D341Med (cell line): ENCODE measurements at regions not wholly inside any gene's neighbourhood (a gene's known extent, or its start where the extent isn't known, plus 50 kb on each side); places are given as distances from the start of the nearest gene placed in this dataset.
"Not testable (repeated sequence)": the region's sequence is repeated elsewhere in the genome, so short reads cannot be mapped to it uniquely, and the experiment has no call there.

Experiments
- DNase-seq: peaks from one replicate; pipeline ENCODE4 v3.0.0; 2012; ENCODE audit warnings: low spot score

DNA sequence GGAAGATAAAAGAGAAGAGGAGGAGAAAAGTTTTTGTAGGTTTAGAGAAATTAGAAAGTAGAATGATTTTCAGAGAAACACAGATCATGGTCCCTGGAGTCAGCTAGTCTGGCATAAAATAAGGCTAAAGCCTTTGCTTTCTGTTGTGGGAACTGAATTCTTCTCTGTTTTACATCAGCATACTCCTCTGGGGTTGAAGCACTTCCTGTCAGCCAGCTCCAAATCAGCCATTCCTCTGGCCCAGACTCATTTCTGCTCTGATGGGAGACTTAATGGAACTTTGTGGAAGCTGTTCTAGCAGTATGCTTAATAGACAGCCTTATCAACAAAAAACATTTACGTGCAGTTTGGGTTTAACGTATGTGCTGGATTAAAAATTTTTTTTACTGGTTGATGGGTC is 143.2 kb downstream of the HMHB1 start:
- DNase-seq, result no peak

DNA sequence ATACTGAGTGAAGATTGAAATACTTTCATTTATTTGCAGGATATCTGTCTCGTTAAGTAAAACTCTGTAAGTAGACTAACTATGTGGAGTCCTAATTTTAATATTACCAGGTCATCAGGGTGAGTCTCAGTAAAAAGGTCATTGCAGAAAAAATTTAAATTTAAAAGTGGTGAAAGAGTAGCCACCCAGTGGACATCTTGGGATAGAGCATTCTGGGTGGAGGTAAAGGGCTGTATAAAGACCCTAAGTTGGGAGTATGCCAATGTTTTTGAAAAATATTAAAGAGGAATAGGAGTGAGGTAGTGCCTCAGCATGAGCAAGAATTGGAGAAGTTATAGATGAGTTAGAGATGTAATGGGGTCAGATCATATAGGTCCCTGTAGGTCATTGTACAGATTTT is 145.5 kb downstream of the HMHB1 start:
- no peak for DNase-seq

DNA sequence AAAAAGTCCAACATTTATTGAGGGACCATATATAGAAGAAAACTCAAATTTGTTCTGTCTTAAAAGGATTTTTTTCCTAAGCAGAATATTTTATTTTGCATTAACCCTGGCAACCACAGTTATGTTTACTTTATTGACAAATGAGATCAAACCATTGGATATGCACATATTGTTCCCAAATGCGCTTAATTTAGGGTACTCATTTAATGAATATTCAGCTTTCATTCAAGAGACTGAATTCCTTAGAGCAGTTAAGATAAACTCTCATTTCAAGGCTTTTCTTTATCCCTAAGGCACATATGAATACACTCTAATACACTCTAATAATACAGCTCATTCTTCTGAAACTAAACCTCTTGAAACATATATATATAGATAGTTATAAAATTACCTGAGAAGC is 150.2 kb downstream of the HMHB1 start:
- DNase-seq, result no peak

- no peak for DNase-seq
These were observed 153.0 kb downstream of the HMHB1 start for GRCh38 chr5:143964919-143965318.

DNA sequence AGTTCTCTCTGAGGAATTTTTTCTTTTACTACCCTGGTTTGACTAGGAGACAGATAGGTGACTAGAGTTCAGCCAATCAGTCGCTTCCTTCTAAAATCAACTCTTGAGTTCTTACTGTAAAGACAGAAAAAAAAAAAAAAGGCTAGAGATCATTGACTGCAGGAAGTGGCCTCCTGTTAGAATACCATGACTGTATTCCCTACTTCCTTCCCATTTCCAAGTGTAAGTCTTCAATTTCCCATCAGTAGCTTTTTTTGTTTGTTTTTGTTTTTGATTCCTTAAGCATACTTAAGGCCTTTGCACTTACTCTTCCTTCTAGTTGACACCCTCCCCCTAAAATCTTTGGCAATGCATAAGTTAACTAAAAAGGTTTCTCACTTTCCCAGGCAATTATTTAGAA is 154.3 kb downstream of the HMHB1 start:
- DNase-seq, result no peak

DNA sequence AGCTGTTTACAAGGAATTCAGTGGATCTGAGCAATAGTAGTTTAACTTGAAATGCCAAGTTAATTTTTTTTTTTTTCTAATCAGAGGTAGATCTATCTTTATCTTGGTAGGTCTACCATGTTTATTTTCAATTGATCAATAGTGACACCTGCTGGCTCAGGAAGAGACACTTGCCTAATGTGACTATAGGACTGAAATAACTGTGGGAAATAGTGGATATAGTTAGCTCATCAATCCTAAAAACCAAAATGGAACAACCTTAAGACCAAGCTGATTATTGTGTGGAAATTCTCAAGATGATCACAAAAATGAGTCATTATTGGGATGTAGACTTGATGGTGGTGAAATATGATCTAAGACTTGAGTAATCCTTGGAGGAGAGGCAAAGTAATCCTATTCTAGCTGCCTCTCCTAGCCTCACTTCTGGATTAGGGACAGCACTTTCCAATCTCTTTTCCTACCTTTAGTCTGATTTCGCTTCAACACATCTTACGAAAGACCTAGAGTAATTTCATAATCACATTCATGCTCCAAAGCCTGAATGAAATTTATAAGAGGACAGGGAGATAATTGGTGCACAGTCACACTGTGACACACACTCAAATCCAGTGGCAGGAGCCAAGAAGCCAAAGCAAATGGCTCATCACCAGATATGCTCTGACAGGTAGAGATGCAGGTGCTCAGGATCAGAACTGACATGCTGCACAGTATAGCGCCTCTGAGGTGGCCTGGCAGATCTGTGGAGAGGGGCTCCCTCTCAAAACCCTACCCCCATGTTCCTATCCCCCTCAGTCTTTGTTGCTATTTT is 156.3 kb downstream of the HMHB1 start:
- DNase-seq, result peak; percentile 31

DNA sequence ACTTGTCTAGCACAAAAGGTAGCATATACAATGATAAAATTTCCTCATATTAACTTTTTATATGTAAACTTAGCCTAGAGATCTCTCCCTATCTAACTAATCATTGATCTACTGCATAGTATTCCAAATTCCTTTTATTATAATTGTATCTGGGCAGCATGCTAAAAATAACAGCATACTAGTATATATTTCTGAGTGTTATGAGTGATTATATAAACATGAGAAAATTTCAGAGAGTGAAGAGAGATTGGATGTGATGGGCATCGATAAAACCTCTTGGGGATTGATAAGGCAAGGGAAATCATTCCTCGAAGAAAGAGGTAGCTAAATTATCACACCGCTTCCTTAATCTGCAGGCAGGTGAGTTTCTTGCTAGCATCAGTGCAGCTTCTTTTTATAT is 158.2 kb downstream of the HMHB1 start:
- DNase-seq, result no peak

GRCh38 chr5:143972068-143972467 is 160.1 kb downstream of the HMHB1 start:
- no peak for DNase-seq

DNA sequence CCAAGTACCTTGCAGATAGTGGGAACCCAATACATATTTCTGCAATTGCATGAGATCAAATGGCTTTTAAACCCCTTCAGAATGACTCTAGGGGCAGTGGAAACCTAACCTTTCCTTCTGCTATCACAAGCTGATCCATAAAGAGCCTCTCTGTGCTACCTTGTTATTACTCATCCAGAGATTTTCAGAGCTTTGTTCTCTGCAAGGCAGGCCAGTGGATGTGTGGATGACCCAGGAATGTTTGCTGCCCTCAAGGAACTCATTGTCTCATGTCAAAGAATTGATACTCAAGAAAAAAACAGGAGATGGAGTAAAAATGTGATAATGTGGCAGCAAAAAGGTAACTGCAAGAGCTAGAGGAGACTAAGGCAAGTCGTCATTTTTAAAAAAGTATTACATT is 164.1 kb downstream of the HMHB1 start:
- no peak for DNase-seq

DNA sequence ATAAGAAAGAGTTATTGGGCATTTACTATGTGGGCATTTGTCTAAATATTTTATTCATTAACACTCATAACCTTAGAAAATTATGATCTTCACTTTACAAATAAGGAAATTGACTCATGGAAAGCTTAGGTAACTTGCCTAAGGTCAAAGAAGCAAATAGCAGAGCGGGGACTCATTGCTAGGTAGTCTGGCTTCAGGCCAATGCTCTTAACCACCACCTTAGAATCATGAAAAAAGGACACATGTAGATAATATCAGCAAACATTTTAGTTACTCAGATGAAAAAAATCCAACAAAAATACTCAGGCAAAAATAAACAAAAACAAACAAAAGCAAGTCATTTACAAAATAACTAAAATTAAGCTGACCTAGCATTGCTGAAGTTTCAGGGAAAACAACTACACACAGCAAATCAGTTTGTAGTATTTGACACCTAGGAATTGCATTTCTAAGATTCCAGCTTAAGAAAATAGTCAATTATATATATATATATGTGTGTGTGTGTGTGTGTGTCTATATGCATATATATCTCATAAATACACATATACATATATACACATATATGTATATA is 166.0 kb downstream of the HMHB1 start:
- DNase-seq, result no peak

DNA sequence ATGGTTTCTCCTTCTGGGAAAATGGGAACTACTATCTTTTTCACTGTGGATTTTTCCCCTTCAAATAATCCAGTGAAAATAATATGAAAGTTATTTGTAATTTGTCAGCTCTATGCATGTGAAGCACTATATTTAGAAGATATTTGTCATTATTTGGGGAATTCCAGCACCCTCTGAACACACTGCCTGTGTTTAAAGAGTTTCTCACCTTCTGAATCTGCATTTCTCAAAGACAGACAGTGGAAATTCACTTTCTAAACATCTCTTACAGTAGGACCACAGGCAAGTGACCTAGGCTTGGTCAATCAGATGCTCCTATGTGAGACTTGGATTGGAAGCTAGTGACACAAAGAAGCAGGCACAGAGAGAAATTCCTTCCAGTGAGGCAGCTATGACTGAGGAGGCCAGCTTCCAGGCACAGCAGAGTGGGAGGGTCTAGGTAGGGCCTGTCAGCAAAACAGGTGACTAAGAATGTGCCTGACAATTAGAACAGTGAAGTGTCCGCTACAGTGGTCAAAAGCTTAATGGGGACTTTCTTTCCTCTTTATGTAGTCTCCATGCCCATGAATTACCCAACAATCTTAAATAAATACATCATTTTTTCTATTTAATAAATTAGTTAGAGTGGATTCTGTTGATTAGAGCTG is 167.2 kb downstream of the HMHB1 start:
- no peak for DNase-seq

- DNase-seq, result no peak
These were observed 168.5 kb downstream of the HMHB1 start for GRCh38 chr5:143980506-143980905.

- not testable (repeated sequence) for DNase-seq
These were observed 171.0 kb downstream of the HMHB1 start for GRCh38 chr5:143982957-143983356.

DNA sequence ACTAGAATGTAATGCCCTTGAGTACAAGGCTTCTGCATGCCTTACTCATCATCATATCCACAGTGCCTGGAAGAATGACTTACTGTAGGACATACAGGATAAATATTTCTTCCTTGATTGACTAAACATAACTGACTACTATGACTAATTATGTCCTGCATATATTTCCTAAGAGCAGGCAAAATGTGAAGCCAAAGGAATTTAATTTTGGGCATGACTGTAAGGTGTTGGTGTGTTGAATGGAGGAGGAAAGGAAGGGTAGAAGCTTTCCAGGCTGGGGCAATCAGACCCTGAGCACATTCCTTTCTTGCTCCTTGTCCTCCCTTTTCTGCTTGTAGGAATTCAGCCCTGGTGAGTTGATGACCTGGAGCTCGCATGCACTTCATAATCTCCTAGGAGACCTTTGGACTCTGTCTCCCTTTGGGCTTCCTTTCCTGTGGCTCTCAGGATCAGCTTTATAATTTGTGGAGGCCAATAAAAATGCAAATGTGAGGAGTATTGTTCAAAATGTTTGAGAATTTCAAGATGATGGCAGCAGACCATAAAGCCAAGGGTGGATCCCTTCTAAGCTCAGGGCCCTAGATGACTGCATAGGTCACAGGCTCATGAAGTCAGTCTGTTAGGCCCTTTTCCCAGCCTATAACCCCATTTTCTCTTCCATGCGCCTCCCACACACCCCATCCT is 174.0 kb downstream of the HMHB1 start:
- no peak for DNase-seq

GRCh38 chr5:143986516-143987212 is 174.7 kb downstream of the HMHB1 start:
- DNase-seq, result no peak

DNA sequence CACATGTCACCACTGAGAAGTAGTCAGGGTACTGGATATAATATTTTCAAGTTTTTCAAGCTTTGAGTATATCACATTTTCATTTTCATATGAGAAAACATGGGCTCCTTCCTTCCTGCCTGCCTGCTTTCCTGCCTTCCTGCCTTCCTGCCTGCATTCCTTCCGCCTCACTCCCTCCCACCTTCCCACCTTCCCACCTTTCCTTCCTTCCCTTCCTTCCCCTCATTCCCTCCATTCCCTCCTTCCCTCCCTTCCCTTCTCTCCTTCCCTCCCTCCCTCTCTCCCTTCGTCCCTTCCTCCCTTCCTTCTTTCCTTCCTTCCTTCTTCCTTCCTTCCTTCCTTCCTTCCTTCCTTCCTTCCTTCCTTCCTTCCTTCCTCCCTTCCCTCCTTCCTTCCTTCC is 175.3 kb downstream of the HMHB1 start:
- DNase-seq, result no peak

DNA sequence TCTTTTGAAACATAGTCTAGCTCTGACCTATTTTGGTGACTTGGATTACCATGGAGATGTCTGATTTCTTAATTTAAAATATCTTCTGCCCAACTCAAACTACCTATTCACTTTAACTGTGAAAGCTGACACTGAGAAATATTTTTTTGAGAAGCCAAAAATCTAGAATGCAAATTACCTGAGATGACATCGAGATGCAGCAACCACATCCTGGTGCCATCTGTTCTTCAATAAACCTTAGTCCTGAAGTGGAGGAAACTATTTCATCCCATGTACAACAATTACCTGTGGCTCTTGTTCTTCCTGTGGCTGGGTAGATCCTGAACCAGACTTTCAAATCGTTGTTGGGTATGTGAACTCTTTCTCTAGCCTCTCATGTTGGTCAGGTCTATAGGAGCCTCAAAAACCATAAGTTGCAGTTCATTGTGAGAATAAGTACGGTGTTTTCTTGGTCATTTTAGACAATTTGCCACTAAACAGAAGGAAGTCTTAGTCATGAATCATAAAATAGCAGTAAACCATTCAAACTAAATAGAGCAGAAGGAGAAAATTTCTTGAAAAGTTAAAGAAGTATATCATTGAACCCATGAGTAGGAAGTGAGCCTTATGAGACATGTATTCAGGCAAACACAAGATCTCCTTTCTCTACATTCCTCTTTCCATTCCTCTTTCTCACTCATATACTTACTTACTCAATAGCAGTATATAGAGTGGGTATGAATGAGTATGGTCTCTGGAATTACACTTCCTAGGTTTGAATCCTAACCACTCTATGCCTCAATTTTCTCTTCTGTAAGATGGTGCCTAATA is 176.0 kb downstream of the HMHB1 start:
- DNase-seq, result no peak

DNA sequence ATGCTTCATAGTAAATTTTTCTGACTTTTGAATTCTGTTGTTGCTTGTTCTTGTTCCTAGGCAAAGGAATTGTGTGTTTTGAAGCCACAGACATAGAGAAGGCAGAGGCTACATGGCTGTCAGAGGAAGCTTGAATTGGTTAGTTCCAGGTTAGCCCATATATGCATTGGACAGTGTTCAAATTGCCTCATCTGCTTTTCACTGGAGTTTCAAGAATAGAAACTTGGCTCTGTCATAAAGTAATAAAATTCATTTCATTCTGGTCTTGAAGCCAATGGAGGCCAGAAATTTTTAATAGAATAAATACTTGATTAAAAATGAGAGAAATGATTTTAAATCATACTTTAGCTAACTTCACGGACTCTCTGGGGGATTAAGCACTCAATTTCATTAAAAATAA is 178.0 kb downstream of the YIPF5 start:
- no peak for DNase-seq

- no peak for DNase-seq
These were observed 167.6 kb downstream of the YIPF5 start for GRCh38 chr5:144002876-144003275.

- no peak for DNase-seq
These were observed 166.8 kb downstream of the YIPF5 start for GRCh38 chr5:144003636-144004035.

- DNase-seq, result no peak
These were observed 166.3 kb downstream of the YIPF5 start for GRCh38 chr5:144004146-144004545.
